GM12878 (cell line): ENCODE measurements at regions not wholly inside any gene's neighbourhood (a gene's known extent, or its start where the extent isn't known, plus 50 kb on each side); places are given as distances from the start of the nearest gene placed in this dataset.

ENCODE experiments used
- ATAC-seq: fragments of 200-7000 bp; cut with Tn5 transposase; 3 replicates; pipeline ENCODE4 v1.9.1; 2020; ENCODE audit warnings: mild to moderate bottlenecking, moderate library complexity
- BruUV-seq: library from RNA; stranded (reverse); fragments of 400-500 nt; replicated peaks from 2 replicates; lab custom pipeline; 2021; lab: Mats Ljungman, UMichigan
- CTCF ChIA-PET: fragments of 300-600 bp; sonication (Branson Sonifier 250); formaldehyde crosslinking; extraction: SDS; loops from one replicate; lab custom pipeline; 2021; ENCODE audit warnings: inconsistent platforms; lab: Yijun Ruan, JAX
- POLR2A ChIA-PET: fragments of 350-600 bp; formaldehyde crosslinking; extraction: SDS; loops from one replicate; lab custom pipeline; 2021; ENCODE audit warnings: inconsistent platforms; lab: Charles Lee
- RAD21 ChIA-PET: fragments of 300-600 bp; sonication (Branson Sonifier 250); formaldehyde crosslinking; loops from one replicate; lab custom pipeline; 2023; ENCODE audit warnings: antibody characterized with exemption; ENCODE audit not compliant: unreplicated experiment; lab: Charles Lee
- SMC1A ChIA-PET: fragments of 300-600 bp; sonication (Branson Sonifier 250); formaldehyde crosslinking; loops from one replicate; lab custom pipeline; 2023; ENCODE audit not compliant: unreplicated experiment, uncharacterized antibody; lab: Charles Lee
- DNase-seq: peaks from one replicate; pipeline ENCODE4 v3.0.0-alpha.2; 2011; ENCODE audit warnings: low read depth, low spot score
- FAIRE-seq: peaks from 3 replicates; lab custom pipeline; 2011; peaks lifted over from hg19 to GRCh38; lab: Jason Lieb, UNC
- H2AFZ ChIP-seq: 2 replicates; pipeline ENCODE4 v1.6.0; 2011; ENCODE audit warnings: low read depth, low read length, control low read depth; ENCODE audit not compliant: control insufficient read depth
- H3K27ac ChIP-seq: 2 replicates; pipeline ENCODE4 v1.5.1; 2011; ENCODE audit warnings: control low read depth; ENCODE audit not compliant: control insufficient read depth, insufficient read depth
- H3K27me3 ChIP-seq, 2 experiments: replicated peaks in 1 of 2; 2 replicates each; pipeline versions ENCODE4 v1.6.0 to v1.6.1; 2011; ENCODE audit warnings: low read length in 1 of 2; ENCODE audit not compliant: control insufficient read depth in 2 of 2, insufficient read depth in 2 of 2
- H3K36me3 ChIP-seq, 2 experiments: 2 replicates each; pipeline ENCODE4 v1.5.1; 2011; ENCODE audit warnings: low read length in 1 of 2; ENCODE audit not compliant: control insufficient read depth in 2 of 2, insufficient read depth in 2 of 2
- H3K4me1 ChIP-seq: 2 replicates; pipeline ENCODE4 v1.6.1; 2011; ENCODE audit warnings: mild to moderate bottlenecking, low read length, moderate library complexity, mixed read lengths; ENCODE audit not compliant: control insufficient read depth, insufficient read depth
- H3K4me2 ChIP-seq: 2 replicates; pipeline ENCODE4 v1.6.0; 2011; ENCODE audit warnings: control low read depth; ENCODE audit not compliant: control insufficient read depth, insufficient read depth
- H3K4me3 ChIP-seq: fragments of 200-600 bp; sonication (generic); 2 replicates; pipeline ENCODE4 v1.5.1; 2016
- H3K79me2 ChIP-seq: 2 replicates; pipeline ENCODE4 v1.6.0; 2011; ENCODE audit warnings: low read length; ENCODE audit not compliant: control insufficient read depth, insufficient read depth
- H3K9ac ChIP-seq: 2 replicates; pipeline ENCODE4 v1.8.0; 2011; ENCODE audit warnings: low read length, control low read depth, mixed read lengths; ENCODE audit not compliant: control insufficient read depth, insufficient read depth
- H3K9me3 ChIP-seq: replicated peaks from 3 replicates; pipeline ENCODE4 v1.5.1; 2011; ENCODE audit warnings: mild to moderate bottlenecking, low read length; ENCODE audit not compliant: control insufficient read depth, insufficient read depth
- H4K20me1 ChIP-seq: 2 replicates; pipeline ENCODE4 v1.6.0; 2011; ENCODE audit not compliant: control insufficient read depth, insufficient read depth
- CEBPZ ChIP-seq: fragments of 150-350 bp; IDR thresholded peaks from 2 replicates; pipeline ENCODE4 v1.6.1; 2016; ENCODE audit warnings: low read depth, low read length
- FOXM1 ChIP-seq: IDR thresholded peaks from 2 replicates; pipeline ENCODE4 v1.6.1; 2012; ENCODE audit warnings: low read depth, mild to moderate bottlenecking, inconsistent platforms, low read length, moderate library complexity
- MXI1 ChIP-seq: fragments of 150-350 bp; IDR thresholded peaks from 2 replicates; pipeline ENCODE4 v1.6.1; 2011; ENCODE audit warnings: low read depth, mild to moderate bottlenecking, inconsistent platforms, low read length, improper control_type of control experiment
- NR2C1 ChIP-seq: fragments of 450-650 bp; IDR thresholded peaks from 2 replicates; pipeline ENCODE4 v1.6.1; 2017; ENCODE audit warnings: antibody characterized with exemption, mild to moderate bottlenecking, moderate library complexity
- NR2F1 ChIP-seq: fragments of 450-650 bp; conservative IDR thresholded peaks from 2 replicates; pipeline ENCODE4 v1.6.1; 2017; ENCODE audit warnings: mild to moderate bottlenecking
- RUNX3 ChIP-seq: IDR thresholded peaks from 2 replicates; pipeline ENCODE4 v1.6.1; 2012; ENCODE audit warnings: low read length, inconsistent platforms
- SP1 ChIP-seq: IDR thresholded peaks from one replicate; pipeline ENCODE4 v1.6.1; 2011; ENCODE audit warnings: low read depth, low read length
- YBX1 ChIP-seq: fragments of 450-650 bp; IDR thresholded peaks from 2 replicates; pipeline ENCODE4 v1.6.1; 2016; ENCODE audit warnings: antibody characterized with exemption
- ZBTB40 ChIP-seq: fragments of 450-650 bp; IDR thresholded peaks from 2 replicates; pipeline ENCODE4 v1.6.1; 2016; ENCODE audit warnings: mild to moderate bottlenecking, moderate library complexity, borderline replicate concordance
- WGBS: methylation state at CpG from one replicate; pipeline ENCODE4 v1.1.6; 2016; ENCODE audit warnings: low lambda C conversion rate; ENCODE audit not compliant: insufficient replicate concordance, insufficient coverage; ENCODE audit errors: missing lambda C conversion rate; 5-methylcytosine and 5-hydroxymethylcytosine counted together
- in situ Hi-C: fragments of 300-500 bp; cut with MboI; formaldehyde crosslinking; loops from 9 replicates; pipeline ENCODE4 v1.14.3; 2018; ENCODE audit warnings: mixed read lengths
- intact Hi-C: fragments of 100-400 bp; cut with micrococcal nuclease; formaldehyde crosslinking; loops from one replicate; pipeline ENCODE4 v1.14.2; 2022; ENCODE audit not compliant: unreplicated experiment
- TF ChIP-seq, protein P1 (sequence below): fragments of 450-650 bp; IDR thresholded peaks from 2 replicates; pipeline ENCODE4 v1.6.1; 2017; ENCODE audit warnings: borderline replicate concordance
- TF ChIP-seq, protein P2 (sequence below): fragments of 450-650 bp; IDR thresholded peaks from 2 replicates; pipeline ENCODE4 v1.6.1; 2016; ENCODE audit warnings: mild to moderate bottlenecking

DNA sequence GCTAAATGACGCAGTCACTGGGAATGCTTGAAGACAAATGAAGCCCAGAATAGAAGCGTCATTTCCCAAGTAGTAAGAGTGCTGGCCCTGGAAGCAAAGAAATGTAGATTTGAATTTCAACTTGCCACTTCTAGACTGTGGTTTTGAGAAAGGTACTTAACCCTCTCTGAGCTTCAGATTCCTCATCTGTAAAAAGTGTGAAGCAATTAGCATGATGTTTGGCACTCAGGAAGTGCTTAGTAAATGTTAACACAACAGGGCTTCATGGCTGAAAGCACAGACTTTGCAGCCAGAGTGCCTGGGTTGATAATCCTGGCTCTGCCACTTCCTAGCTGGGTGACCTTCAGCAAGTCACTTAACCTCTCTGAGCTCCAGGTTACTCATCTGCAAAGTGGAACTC is 147.4 kb upstream of the RPS6KA3 start:
- peaks cover 15% of the 10 kb centered on the region for H3K4me1 ChIP-seq
- ChIA-PET SMC1A (interaction anchor here (0.6 to 1.7 kb wide), 2 partner anchors 10 to 25 kb away, joined by 3 to 5 read pairs; no protein-coding TSS in a partner anchor), RAD21 (no interaction called here), POLR2A (no interaction called here), CTCF (interaction anchor here (1.0 kb wide), 1 partner anchor 10 kb away, joined by 3 read pairs; no protein-coding TSS in a partner anchor)
- no peaks in the 10 kb centered on the region for H3K9me3 ChIP-seq
- no peaks in the 10 kb centered on the region for H3K27me3 ChIP-seq
- no peak overlapping the region for H2AFZ ChIP-seq
- intact Hi-C loops (no loop called here), in situ Hi-C loops (no loop called here)
- no peak for DNase-seq
- FAIRE-seq, result no peak
- H3K36me3 ChIP-seq, result no peaks in the 10 kb centered on the region
- H3K4me2 ChIP-seq, result no peak overlapping the region
- no peaks in the 10 kb centered on the region for H3K79me2 ChIP-seq
- no peak for ATAC-seq
- no peak overlapping the region for H3K27ac ChIP-seq
- no TSS peak for BruUV-seq
- no peaks in the 10 kb centered on the region for H4K20me1 ChIP-seq
- no peak overlapping the region for H3K9ac ChIP-seq
- no peak for TF ChIP-seq MXI1
- no peak for TF ChIP-seq SP1
- no peak for TF ChIP-seq CEBPZ
- no peak for TF ChIP-seq FOXM1
- TF ChIP-seq YBX1, result no peak
- TF ChIP-seq NR2C1, result no peak
- TF ChIP-seq ZBTB40, result no peak
- TF ChIP-seq, protein P1, sequence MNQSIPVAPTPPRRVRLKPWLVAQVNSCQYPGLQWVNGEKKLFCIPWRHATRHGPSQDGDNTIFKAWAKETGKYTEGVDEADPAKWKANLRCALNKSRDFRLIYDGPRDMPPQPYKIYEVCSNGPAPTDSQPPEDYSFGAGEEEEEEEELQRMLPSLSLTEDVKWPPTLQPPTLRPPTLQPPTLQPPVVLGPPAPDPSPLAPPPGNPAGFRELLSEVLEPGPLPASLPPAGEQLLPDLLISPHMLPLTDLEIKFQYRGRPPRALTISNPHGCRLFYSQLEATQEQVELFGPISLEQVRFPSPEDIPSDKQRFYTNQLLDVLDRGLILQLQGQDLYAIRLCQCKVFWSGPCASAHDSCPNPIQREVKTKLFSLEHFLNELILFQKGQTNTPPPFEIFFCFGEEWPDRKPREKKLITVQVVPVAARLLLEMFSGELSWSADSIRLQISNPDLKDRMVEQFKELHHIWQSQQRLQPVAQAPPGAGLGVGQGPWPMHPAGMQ, result no peak
- no peak for TF ChIP-seq RUNX3
- TF ChIP-seq, protein P2, sequence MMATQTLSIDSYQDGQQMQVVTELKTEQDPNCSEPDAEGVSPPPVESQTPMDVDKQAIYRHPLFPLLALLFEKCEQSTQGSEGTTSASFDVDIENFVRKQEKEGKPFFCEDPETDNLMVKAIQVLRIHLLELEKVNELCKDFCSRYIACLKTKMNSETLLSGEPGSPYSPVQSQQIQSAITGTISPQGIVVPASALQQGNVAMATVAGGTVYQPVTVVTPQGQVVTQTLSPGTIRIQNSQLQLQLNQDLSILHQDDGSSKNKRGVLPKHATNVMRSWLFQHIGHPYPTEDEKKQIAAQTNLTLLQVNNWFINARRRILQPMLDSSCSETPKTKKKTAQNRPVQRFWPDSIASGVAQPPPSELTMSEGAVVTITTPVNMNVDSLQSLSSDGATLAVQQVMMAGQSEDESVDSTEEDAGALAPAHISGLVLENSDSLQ, result no peak
- TF ChIP-seq NR2F1, result no peak
- no peak overlapping the region for H3K4me3 ChIP-seq
- 19% methylated on average over 2 of the region's 2 CpGs for WGBS
